H1 (cell line): ENCODE measurements at regions not wholly inside any gene's neighbourhood (a gene's known extent, or its start where the extent isn't known, plus 50 kb on each side); places are given as distances from the start of the nearest gene placed in this dataset.

Source experiments
- CTCF ChIA-PET: fragments of 300-600 bp; sonication (Branson Sonifier 250); formaldehyde crosslinking; loops from one replicate; lab custom pipeline; 2021; ENCODE audit not compliant: partially characterized antibody; lab: Charles Lee
- POLR2A ChIA-PET: fragments of 300-600 bp; sonication (Branson Sonifier 250); formaldehyde crosslinking; loops from one replicate; lab custom pipeline; 2021; ENCODE audit warnings: inconsistent platforms; ENCODE audit not compliant: partially characterized antibody; lab: Charles Lee
- DNase-seq, 2 experiments: peaks; one replicate each; pipeline versions ENCODE4 v3.0.0 to v3.0.0-alpha.2; 2010 to 2022; ENCODE audit warnings: low spot score in 2 of 2, low read depth in 1 of 2, mixed read lengths in 1 of 2
- FAIRE-seq: peaks from 2 replicates; lab custom pipeline; 2011; peaks lifted over from hg19 to GRCh38; lab: Jason Lieb, UNC
- H2AFZ ChIP-seq: 2 replicates; pipeline ENCODE4 v1.8.1; 2012; ENCODE audit warnings: low read length, inconsistent platforms
- H2AK5ac ChIP-seq: 2 replicates; pipeline ENCODE4 v1.6.1; 2013; ENCODE audit warnings: low read depth, low read length
- H2BK120ac ChIP-seq: replicated peaks from 2 replicates; pipeline ENCODE3; 2013; ENCODE audit warnings: low read depth, low read length, inconsistent platforms
- H2BK12ac ChIP-seq: 2 replicates; pipeline ENCODE4 v1.6.1; 2013; ENCODE audit warnings: low read depth, low read length
- H2BK15ac ChIP-seq: 2 replicates; pipeline ENCODE4 v1.6.1; 2013; ENCODE audit warnings: low read length
- H2BK20ac ChIP-seq: 2 replicates; pipeline ENCODE4 v1.6.1; 2013; ENCODE audit warnings: low read length
- H2BK5ac ChIP-seq: 2 replicates; pipeline ENCODE4 v1.6.1; 2013; ENCODE audit warnings: low read depth, low read length
- H3K14ac ChIP-seq: 2 replicates; pipeline ENCODE4 v1.6.1; 2013; ENCODE audit warnings: inconsistent platforms; ENCODE audit not compliant: insufficient read length
- H3K18ac ChIP-seq: 2 replicates; pipeline ENCODE4 v1.6.1; 2013; ENCODE audit warnings: low read length; ENCODE audit errors: extremely low read depth
- H3K23ac ChIP-seq: 2 replicates; pipeline ENCODE4 v1.6.1; 2013; ENCODE audit warnings: inconsistent platforms; ENCODE audit not compliant: insufficient read length
- H3K23me2 ChIP-seq: 2 replicates; pipeline ENCODE4 v1.6.1; 2013; ENCODE audit warnings: low read depth, low read length
- H3K27ac ChIP-seq: 2 replicates; pipeline ENCODE4 v1.6.1; 2011; ENCODE audit warnings: low read depth, low read length, inconsistent platforms
- H3K27me3 ChIP-seq, 4 experiments: replicated peaks in 1 of 4; 1 replicate in 1 of 4; 2 replicates in 3 of 4; pipeline versions ENCODE4 v1.6.1 to v1.8.1; 2011 to 2013; ENCODE audit warnings: low read length in 3 of 4, mild to moderate bottlenecking in 3 of 4, inconsistent platforms in 2 of 4, mixed read lengths in 2 of 4, moderate library complexity in 1 of 4; ENCODE audit not compliant: control insufficient read depth in 3 of 4, insufficient read depth in 3 of 4; ENCODE audit errors: extremely low read depth in 1 of 4
- H3K36me3 ChIP-seq, 4 experiments: 2 replicates each; pipeline versions ENCODE4 v1.6.1 to v1.8.1; 2011 to 2013; ENCODE audit warnings: mild to moderate bottlenecking in 4 of 4, low read length in 3 of 4, moderate library complexity in 2 of 4, control low read depth in 1 of 4, inconsistent platforms in 1 of 4; ENCODE audit not compliant: insufficient read depth in 4 of 4, control insufficient read depth in 2 of 4
- H3K4ac ChIP-seq: replicated peaks from 2 replicates; pipeline ENCODE3; 2013; ENCODE audit warnings: low read length, low read depth, mixed read lengths, inconsistent platforms; ENCODE audit not compliant: insufficient read length
- H3K4me1 ChIP-seq, 4 experiments: replicated peaks in 1 of 4; 1 replicate in 1 of 4; 2 replicates in 3 of 4; pipeline versions ENCODE4 v1.6.1 to v1.8.1; 2011 to 2013; ENCODE audit warnings: low read length in 3 of 4, inconsistent platforms in 2 of 4, mixed read lengths in 1 of 4; ENCODE audit not compliant: insufficient read depth in 4 of 4, control insufficient read depth in 3 of 4
- H3K4me2 ChIP-seq, 2 experiments: 2 replicates each; pipeline versions ENCODE4 v1.6.1 to v1.8.1; 2011 to 2013; ENCODE audit warnings: low read depth in 2 of 2, low read length in 2 of 2, control low read depth in 1 of 2, inconsistent platforms in 1 of 2, mild to moderate bottlenecking in 1 of 2; ENCODE audit not compliant: insufficient read depth in 1 of 2
- H3K4me3 ChIP-seq, 4 experiments: fragments of 200-600, 300-600 bp in 1 of 4; sonication (generic), shearing (Covaris generic), sonication (Bioruptor Twin) in 1 of 4; 2 replicates each; pipeline versions ENCODE4 v1.5.1 to v1.8.1; 2011 to 2016; ENCODE audit warnings: low read length in 4 of 4, low read depth in 3 of 4, control low read depth in 2 of 4, inconsistent platforms in 2 of 4, mild to moderate bottlenecking in 2 of 4, mixed read lengths in 1 of 4, moderate library complexity in 1 of 4; ENCODE audit not compliant: insufficient read depth in 2 of 4; ENCODE audit errors: extremely low read depth in 1 of 4
- H3K56ac ChIP-seq: replicated peaks from 2 replicates; pipeline ENCODE3; 2013; ENCODE audit warnings: low read depth, mild to moderate bottlenecking, mixed read lengths, low read length, inconsistent platforms; ENCODE audit not compliant: insufficient read length
- H3K79me1 ChIP-seq: 2 replicates; pipeline ENCODE4 v1.6.1; 2013; ENCODE audit warnings: low read depth, low read length, control low read depth
- H3K79me2 ChIP-seq, 2 experiments: 2 replicates each; pipeline versions ENCODE4 v1.6.1 to v1.8.1; 2012 to 2013; ENCODE audit warnings: low read length in 2 of 2, mild to moderate bottlenecking in 2 of 2, inconsistent platforms in 1 of 2; ENCODE audit not compliant: insufficient read depth in 2 of 2, control insufficient read depth in 1 of 2
- H3K9ac ChIP-seq, 4 experiments: replicated peaks in 1 of 4; 1 replicate in 1 of 4; 2 replicates in 3 of 4; pipeline versions ENCODE4 v1.6.1 to v1.8.1; 2011 to 2013; ENCODE audit warnings: low read depth in 3 of 4, low read length in 3 of 4, control low read depth in 2 of 4, mild to moderate bottlenecking in 2 of 4, moderate library complexity in 2 of 4, inconsistent platforms in 1 of 4; ENCODE audit errors: extremely low read depth in 1 of 4
- H3K9me3 ChIP-seq, 2 experiments: 2 replicates each; pipeline versions ENCODE4 v1.6.1 to v1.8.1; 2012 to 2013; ENCODE audit warnings: mild to moderate bottlenecking in 2 of 2, moderate library complexity in 2 of 2, control low read depth in 1 of 2, inconsistent platforms in 1 of 2, low read depth in 1 of 2, low read length in 1 of 2, mixed read lengths in 1 of 2; ENCODE audit not compliant: insufficient read depth in 2 of 2
- H4K20me1 ChIP-seq, 2 experiments: replicated peaks in 1 of 2; 2 replicates each; pipeline versions ENCODE3 to v1.8.1; 2011 to 2013; ENCODE audit warnings: inconsistent platforms in 2 of 2, low read length in 2 of 2, mild to moderate bottlenecking in 1 of 2; ENCODE audit not compliant: insufficient read depth in 2 of 2, control insufficient read depth in 1 of 2
- H4K5ac ChIP-seq: 2 replicates; pipeline ENCODE4 v1.6.1; 2013; ENCODE audit warnings: low read length, low read depth, mixed read lengths, inconsistent platforms; ENCODE audit not compliant: insufficient read length
- H4K8ac ChIP-seq: 2 replicates; pipeline ENCODE4 v1.8.0; 2013; ENCODE audit warnings: mild to moderate bottlenecking, moderate library complexity, low read length, inconsistent platforms; ENCODE audit not compliant: insufficient read depth; ENCODE audit errors: extremely low read depth
- H4K91ac ChIP-seq: replicated peaks from 2 replicates; pipeline ENCODE3; 2013; ENCODE audit warnings: low read length, mixed read lengths, inconsistent platforms; ENCODE audit not compliant: insufficient read length
- CBX8 ChIP-seq: fragments of 300-800, 300-1000 bp; sonication (generic); IDR thresholded peaks from 2 replicates; pipeline ENCODE4 v1.7.1; 2016; ENCODE audit warnings: low read depth, low read length, borderline replicate concordance
- CEBPB ChIP-seq: IDR thresholded peaks from 2 replicates; pipeline ENCODE4 v1.6.1; 2012; ENCODE audit warnings: low read depth, low read length
- EP300 ChIP-seq, 2 experiments: IDR thresholded peaks; 1 replicate in 1 of 2; 2 replicates in 1 of 2; pipeline ENCODE4 v1.6.1; 2011 to 2012; ENCODE audit warnings: low read depth in 2 of 2, low read length in 2 of 2, mild to moderate bottlenecking in 2 of 2, borderline replicate concordance in 1 of 2, inconsistent platforms in 1 of 2, moderate library complexity in 1 of 2
- EZH2 ChIP-seq: fragments of 200-600 bp; sonication (generic); IDR thresholded peaks from 2 replicates; pipeline ENCODE4 v1.7.1; 2012; ENCODE audit warnings: low read depth, mild to moderate bottlenecking, moderate library complexity, low read length, inconsistent platforms; ENCODE audit not compliant: severe bottlenecking
- FOSL1 ChIP-seq: IDR thresholded peaks from 2 replicates; pipeline ENCODE4 v1.6.1; 2011; ENCODE audit warnings: mild to moderate bottlenecking, low read depth, low read length, moderate library complexity; ENCODE audit not compliant: insufficient read depth
- MAFK ChIP-seq: IDR thresholded peaks from 2 replicates; pipeline ENCODE4 v1.6.1; 2012; ENCODE audit warnings: low read depth, mild to moderate bottlenecking, improper control_type of control experiment, low read length
- NRF1 ChIP-seq: IDR thresholded peaks from 2 replicates; pipeline ENCODE4 v1.6.1; 2011; ENCODE audit warnings: mild to moderate bottlenecking, low read depth, low read length, improper control_type of control experiment
- POLR2A ChIP-seq, 2 experiments: IDR thresholded peaks; 1 replicate in 1 of 2; 2 replicates in 1 of 2; pipeline ENCODE4 v1.6.1; 2011; ENCODE audit warnings: low read depth in 2 of 2, low read length in 2 of 2, mild to moderate bottlenecking in 2 of 2; ENCODE audit errors: control extremely low read depth in 1 of 2
- RFX5 ChIP-seq: IDR thresholded peaks from 2 replicates; pipeline ENCODE4 v1.6.1; 2011; ENCODE audit warnings: low read depth, low read length, improper control_type of control experiment, borderline replicate concordance
- SP1 ChIP-seq: IDR thresholded peaks from 2 replicates; pipeline ENCODE4 v1.6.1; 2011; ENCODE audit warnings: low read depth, low read length
- TAF1 ChIP-seq: IDR thresholded peaks from 2 replicates; pipeline ENCODE4 v1.6.1; 2011; ENCODE audit warnings: mild to moderate bottlenecking, low read depth, low read length
- TAF7 ChIP-seq: optimal IDR thresholded peaks from 2 replicates; pipeline ENCODE3; 2011; ENCODE audit warnings: low read depth, mild to moderate bottlenecking, inconsistent platforms, low read length, moderate library complexity, borderline replicate concordance
- USF2 ChIP-seq: IDR thresholded peaks from 2 replicates; pipeline ENCODE4 v1.6.1; 2011; ENCODE audit warnings: low read length, improper control_type of control experiment
- YY1 ChIP-seq: IDR thresholded peaks from 2 replicates; pipeline ENCODE4 v1.6.1; 2011; ENCODE audit warnings: low read depth, mild to moderate bottlenecking, low read length
- ZNF274 ChIP-seq: IDR thresholded peaks from 2 replicates; pipeline ENCODE4 v1.7.0; 2012; ENCODE audit warnings: low read length, borderline replicate concordance; ENCODE audit errors: extremely low read depth
- WGBS, 2 experiments: shearing (Covaris generic) in 1 of 2; methylation state at CpG; one replicate each; pipeline versions ENCODE4 v1.1.6 to v1.1.7; 2013 to 2015; ENCODE audit warnings: low lambda C conversion rate in 2 of 2, mixed read lengths in 2 of 2, inconsistent platforms in 1 of 2, low coverage in 1 of 2, missing lambda C conversion rate in 1 of 2; ENCODE audit not compliant: insufficient replicate concordance in 2 of 2, insufficient coverage in 1 of 2, insufficient read length in 1 of 2; ENCODE audit errors: extremely low coverage in 1 of 2, missing lambda C conversion rate in 1 of 2; 5-methylcytosine and 5-hydroxymethylcytosine counted together

GRCh38 chrX:45592101-45592500 lies 391.4 kb upstream of the DIPK2B start:
- Histone ChIP-seq H2BK12ac (no peak overlapping the region), H3K18ac (no peak overlapping the region), H2AK5ac (no peak overlapping the region), H3K23ac (no peak overlapping the region), H2AFZ (no peak overlapping the region), H3K79me1 (no peaks in the 10 kb centered on the region), H2BK20ac (no peak overlapping the region), H3K36me3 (no peaks in the 10 kb centered on the region), H4K8ac (no peak overlapping the region), H2BK5ac (no peak overlapping the region), H3K14ac (no peak overlapping the region), H2BK15ac (no peak overlapping the region), H3K9ac (no peak overlapping the region), H3K79me2 (no peaks in the 10 kb centered on the region), H3K4me2 (no peak overlapping the region), H2BK120ac (no peak overlapping the region), H3K4me3 (no peak overlapping the region), H4K20me1 (no peaks in the 10 kb centered on the region), H3K27ac (no peak overlapping the region), H3K56ac (no peak overlapping the region), H3K4me1 (no peaks in the 10 kb centered on the region), H4K5ac (no peak overlapping the region), H3K9me3 (no peaks in the 10 kb centered on the region), H4K91ac (no peak overlapping the region), H3K4ac (no peak overlapping the region), H3K27me3 (no peaks in the 10 kb centered on the region), H3K23me2 (no peaks in the 10 kb centered on the region)
- 92% methylated on average over 3 of the region's 3 CpGs; no CpG with 5 or more reads in 1 of the 2 experiments for WGBS, 2 experiments
- CTCF ChIA-PET: no interaction called here
- POLR2A ChIA-PET: no interaction called here
- FAIRE-seq (no peak), DNase-seq (no peak)
- TF ChIP-seq USF2 (no peak), POLR2A (IDR thresholded peaks at IDR 0.05; ENCODE audit: control extremely low read depth in 1 of 2, low read depth in 2 of 2, low read length in 2 of 2) (no peak), TAF7 (no peak), RFX5 (no peak), TAF1 (no peak), NRF1 (no peak), MAFK (no peak), FOSL1 (no peak), SP1 (no peak), CBX8 (no peak), EP300 (IDR thresholded peaks at IDR 0.05; ENCODE audit: borderline replicate concordance in 1 of 2, low read depth in 2 of 2, low read length in 2 of 2) (no peak), EZH2 (no peak), ZNF274 (no peak), CEBPB (no peak), YY1 (no peak)
